Epidermal melanocyte (primary cell): ENCODE measurements at regions not wholly inside any gene's neighbourhood (a gene's known extent, or its start where the extent isn't known, plus 50 kb on each side); places are given as distances from the start of the nearest gene placed in this dataset.

ENCODE experiments used
- DNase-seq: peaks from one replicate; pipeline ENCODE4 v3.0.0; 2011; ENCODE audit warnings: low spot score; ENCODE audit not compliant: insufficient read length

DNA sequence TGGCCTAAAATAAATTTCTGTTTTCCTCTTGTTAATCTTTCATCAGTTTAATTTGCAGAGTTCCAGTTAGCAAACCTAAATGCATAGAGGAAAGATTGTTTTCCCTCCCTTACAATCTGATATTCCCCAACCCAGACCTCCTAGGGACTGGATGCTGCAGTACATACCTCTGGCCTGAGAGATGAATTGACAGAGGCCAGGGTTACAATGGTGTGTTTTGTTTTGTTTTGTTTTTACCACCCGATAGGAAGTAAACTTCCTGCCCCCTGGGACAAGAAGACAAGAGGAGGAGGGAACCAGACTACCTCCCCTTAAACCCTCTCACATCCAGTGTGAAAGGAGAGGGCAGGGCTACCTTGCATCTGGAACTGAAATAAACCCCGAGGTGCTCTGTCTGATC, 319.0 kb downstream of the LRFN2 start:
- DNase-seq: no peak

DNA sequence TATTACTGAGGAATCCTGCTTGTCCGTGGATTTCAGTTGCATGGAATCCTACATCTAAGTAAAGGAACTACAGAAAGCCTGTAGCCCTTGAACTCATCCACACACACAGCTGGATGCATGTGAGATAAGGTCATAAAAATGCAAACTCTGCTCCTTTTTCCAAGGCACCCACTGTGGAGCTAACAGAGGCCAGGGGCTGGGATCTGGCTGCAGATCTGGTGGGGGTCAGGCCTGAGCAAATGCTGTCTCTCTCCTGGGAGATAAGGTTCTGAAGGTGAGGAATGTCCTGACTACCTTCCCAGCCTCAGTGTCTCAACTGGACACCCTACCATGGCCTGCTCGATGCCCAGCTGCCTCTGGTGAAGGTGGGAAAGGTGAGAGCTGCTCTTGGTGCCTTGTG, 321.5 kb downstream of the LRFN2 start:
- DNase-seq: no peak

DNA sequence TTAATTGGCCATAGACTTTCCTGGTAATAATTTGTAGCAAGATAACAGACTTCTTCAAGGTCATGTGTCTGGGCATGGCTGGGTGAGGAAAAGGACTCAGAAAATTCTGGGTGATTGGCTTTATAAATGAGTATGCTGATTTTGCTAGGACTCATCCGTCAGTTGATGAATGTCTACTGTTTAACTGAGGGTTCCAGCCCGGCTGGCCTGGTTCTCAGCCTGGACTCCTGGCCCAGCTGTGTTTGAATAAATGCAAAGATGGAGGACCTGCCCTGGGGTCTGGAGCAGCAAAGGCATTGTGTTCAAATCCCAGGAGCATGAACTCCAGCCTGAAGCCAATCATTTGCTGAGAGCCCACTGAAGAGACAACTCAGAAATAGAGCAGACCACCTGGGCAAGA, 323.2 kb downstream of the LRFN2 start:
- DNase-seq: no peak

DNA sequence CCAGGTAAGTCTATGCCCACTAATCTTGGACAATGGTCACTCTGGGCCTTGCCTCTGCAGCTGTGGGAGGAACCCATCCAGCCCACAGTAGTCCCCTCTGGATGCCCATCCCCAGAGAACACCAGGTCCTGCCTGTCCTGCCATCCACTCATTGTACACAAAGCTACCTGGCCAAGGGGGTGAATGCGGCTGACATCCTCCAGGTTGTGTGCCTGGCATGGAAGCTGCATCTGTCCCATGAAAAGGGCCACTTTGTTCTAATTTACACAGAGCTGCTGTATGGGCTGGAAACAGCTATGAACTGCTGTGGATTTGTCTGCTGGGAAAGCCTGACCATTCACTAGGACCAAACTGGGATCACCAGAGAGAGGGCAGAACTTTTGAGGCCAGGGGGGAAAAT, 324.8 kb downstream of the LRFN2 start:
- DNase-seq: no peak

DNA sequence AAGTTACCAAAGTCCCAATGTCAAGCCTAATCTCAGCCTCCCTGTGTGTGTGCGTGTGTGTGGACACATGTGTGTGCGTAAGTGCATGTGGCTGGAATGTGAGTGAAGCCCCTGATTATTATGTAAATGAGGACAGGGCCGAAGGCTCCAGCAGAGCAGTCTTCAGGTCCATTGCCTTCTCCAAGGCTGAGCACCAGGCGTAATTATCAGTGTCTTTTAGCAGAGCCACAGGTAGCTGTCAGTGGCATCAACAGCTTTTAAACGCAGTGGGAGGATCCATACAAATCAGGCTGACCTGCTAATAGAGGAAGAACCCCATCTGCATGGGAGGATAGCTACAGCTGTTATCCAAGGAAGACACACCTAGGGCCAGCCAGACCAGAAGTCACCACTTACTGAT, 324.3 kb upstream of the MOCS1 start:
- no peak for DNase-seq

DNA sequence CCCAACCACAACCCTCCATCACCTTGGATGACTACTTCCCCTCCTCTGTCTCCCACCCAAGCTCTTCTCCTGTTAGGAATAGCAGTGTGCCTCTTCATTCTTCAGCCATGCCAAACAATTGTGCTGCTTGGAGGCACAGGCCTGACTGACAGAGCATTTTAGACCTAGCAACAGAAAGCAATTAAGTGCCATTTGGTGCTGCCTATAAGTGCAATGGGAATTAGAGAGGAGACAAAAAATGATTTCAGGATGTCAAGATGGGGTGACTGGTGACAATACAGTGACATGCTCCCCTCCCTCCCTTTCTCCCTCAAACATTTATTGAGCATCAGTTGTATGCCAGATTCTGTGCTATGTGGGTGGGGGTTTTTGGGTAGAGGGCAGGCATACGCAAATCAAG, 322.6 kb upstream of the MOCS1 start:
- DNase-seq: no peak

DNA sequence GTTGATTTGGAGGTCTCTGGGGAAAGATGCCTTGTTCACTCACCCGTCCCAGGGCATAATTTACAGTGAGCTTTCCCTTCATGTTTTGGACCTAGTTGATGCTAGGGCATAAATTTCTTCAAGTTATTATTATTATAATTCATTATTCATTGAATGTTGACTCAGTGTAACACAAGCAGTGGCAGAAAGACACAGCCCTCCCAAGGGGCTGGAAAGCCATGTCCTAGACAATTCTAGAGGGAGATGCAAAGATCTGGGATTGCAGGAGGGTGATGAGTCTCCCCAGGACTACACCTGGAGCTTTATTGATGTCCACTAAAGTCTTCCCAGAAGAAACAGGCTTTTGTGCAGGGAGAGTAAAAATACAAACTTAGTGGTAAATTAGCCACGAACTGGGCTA, 322.0 kb upstream of the MOCS1 start:
- DNase-seq: no peak

DNA sequence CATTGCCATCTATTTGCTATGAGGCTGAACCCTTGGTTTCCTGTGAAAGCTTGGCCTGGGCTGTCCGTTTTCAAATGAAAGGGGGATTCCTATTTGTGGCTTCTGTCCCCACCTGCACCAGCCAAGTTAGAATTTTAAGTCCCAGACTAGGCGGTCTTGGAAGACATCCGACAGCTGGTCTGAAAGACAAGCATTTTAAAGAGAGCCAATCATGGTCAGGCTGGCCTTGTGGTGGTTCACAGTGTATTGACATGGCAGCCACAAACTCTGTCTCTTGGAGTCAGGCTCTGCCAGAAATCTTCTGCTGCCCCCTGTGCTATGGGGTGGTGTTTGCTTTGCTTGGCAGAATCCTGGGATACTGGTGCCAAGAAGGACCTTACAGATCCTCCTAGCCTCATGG, 319.2 kb upstream of the MOCS1 start:
- DNase-seq: no peak

DNA sequence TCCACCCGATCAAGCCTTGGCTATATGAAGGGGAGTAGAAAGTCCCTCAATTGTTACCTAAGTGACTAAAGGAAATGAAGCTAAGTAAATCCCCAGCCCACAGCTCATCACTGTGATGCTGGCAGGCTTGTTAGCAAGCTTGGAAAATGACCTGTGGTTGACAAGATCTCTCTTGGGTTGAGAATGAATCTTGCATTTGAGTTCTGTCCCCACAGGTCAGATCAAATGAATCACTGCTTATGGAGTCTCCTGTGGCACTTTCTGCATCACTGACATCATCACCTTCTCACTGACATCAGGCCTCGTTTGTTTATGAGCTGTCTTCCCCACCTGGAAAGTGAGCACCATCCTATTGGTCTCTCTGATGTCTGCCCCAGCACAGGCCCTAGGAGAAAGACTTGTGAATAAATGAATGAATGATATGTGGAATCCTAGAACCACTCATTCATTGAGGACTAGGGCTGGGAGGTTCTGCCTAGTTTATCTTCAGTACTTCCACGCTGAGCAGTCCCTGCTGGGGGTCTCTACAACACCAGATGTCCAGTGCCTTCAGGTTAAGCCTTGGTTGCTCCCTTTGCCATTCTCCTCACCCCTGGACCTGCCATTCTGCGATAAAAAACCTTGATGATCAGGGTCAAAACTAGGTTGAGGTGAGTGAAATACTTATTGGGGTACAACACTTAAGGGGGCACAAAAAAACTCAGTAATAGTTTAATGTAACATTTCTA, 318.4 kb upstream of the MOCS1 start:
- DNase-seq: no peak

DNA sequence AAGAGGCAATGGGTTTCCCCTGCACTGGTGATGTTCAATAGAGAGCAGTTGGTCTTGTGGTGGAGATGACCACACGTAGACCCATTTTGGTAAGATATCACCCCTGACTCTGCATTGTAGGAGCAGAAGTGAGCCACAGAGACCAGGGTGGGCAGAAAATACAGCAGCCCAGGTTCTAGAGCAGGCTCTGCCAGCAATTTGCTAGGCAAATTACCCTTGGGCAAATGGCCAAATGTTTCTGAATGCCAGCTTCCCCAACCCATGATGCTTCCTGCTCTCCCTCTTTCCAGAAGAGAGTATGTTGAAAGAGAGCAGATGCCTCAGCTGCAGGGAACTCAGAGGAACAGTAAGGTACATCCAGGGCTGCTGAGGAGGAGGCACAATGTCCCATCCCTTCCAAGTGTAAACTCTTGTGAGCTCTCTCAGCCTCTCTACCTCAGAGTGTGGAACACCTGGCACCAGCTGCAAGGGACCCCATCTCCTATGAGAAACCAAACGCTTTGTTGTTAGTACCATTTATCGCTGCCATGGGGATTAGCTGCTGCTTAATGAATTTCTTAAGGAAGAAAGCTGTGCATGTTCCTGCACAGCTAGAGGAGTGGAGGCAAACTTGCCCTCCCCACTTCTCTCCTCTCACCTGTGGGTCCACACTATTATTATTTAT, 317.5 kb upstream of the MOCS1 start:
- no peak for DNase-seq

DNA sequence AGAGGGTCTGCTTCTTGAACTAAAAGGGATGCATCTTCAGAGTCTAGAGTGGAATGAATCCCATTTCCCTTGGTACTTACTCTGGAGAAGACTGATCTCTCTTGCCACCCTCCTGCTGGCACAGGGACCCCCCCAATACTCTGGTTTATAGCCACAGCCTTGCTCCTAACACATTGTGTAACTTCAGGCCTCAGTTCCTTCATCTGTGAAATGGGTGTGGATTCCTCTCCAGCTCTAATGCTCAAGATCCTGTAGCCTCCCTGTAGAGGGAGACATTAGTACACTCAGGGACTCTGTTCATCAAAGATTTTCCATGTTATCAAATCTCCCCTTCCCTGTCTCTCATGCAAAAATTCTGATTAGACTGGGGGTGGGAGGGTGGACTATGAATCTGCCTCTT, 315.7 kb upstream of the MOCS1 start:
- no peak for DNase-seq

DNA sequence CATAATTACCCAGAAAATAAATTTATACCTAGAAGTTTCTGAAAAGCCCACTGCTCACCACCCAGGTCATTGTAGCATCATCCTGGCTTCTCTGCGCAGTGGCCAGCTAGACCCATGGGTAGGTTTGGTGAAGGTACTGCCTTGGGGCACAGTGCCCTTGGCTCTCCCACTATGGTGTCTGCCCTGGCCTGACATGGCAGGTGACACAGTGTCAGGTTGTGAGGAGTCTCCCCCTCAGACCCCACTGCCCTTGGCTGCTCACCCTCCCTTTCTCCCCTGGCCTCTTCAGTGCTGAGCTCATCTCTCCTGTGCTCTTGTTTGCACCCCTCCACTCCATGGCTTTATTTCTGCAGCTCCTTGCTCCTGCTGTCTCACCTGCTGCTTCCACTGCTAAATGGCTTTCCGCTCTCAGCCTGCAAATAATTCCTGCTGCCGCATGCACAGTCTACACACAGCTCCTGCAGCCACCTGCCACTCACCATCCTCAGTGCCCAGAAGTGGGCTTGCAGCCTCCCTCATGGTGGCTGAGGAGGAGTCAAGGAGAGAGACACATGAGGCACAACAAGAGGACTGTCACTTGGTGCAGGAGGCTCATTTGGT, 313.4 kb upstream of the MOCS1 start:
- DNase-seq: no peak

DNA sequence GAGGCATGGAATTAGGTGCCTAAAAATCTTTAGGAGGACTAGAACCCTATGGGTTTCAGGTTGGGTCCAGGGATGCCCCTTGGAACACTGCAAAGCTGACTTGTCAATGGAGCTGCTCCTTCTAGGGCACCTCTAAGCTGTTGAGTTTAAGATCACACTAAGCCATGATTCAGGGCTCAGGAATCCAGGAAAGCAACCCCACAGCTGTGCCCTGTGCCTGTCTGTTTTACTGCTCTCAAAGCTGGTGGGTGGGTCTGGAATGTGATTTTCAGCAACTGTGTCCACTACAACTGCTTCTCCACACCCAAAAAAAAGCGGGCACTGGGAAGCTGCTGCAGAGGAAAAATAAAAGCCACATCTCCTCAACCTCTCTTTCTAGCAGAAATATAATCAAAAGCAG, 310.4 kb upstream of the MOCS1 start:
- no peak for DNase-seq

DNA sequence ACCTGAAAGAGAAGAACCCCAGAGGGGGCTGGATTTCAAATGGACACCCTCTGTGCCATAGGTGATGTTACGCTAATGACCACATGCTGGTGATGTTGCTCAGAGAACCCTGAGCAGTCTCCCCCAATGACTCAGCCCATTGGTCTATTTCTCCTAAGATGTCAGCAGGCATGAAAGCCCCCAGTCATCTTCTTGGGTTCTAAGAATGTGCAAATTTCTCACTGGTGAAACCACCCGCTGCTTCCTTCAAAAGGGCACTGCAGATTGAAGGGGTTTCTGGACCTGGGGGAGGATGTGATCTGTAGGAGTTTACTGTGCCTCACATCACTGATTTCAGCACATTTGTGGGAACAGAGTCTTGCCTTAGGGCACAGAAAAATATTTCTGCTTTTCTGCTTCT, 298.4 kb upstream of the MOCS1 start:
- no peak for DNase-seq

DNA sequence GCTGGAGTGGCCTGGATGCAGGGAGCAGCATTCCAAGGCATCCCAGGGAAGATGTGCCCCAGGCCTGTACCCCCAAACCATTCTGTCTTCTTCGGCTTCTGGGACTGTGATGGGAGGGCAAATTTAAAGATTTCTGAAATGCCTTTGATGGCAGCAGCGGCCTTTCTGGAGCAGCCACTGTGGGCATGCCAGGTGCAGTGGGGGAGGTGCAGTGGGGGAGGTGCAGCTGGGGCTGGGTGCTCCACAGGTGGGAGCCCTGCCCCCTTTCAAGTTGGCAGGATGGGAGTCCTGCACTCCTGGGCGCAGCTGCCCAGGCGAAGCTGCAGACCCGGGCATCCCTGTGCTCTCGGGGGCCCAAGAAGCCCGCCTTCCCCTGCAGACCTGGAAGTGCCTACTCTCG, 293.5 kb upstream of the MOCS1 start:
- no peak for DNase-seq

DNA sequence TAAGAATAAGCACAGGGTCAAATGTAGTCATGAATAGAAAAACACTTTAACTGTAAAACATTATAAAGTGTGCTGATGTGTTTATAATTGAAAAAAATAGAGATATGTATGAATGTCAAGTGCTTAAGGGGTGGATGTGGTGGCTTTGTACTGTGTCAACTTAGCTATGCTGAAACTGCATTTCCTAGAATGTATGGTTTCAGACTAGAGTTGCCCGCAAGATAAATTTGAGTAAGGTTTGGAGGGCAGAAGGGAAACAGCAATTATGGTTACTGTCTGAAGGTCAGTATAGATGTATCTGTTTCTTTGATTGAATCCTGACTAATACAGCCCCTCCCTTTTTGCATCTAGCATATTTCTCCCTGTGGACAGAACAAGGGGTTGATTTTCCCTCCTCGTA, 288.1 kb upstream of the MOCS1 start:
- DNase-seq: no peak

DNA sequence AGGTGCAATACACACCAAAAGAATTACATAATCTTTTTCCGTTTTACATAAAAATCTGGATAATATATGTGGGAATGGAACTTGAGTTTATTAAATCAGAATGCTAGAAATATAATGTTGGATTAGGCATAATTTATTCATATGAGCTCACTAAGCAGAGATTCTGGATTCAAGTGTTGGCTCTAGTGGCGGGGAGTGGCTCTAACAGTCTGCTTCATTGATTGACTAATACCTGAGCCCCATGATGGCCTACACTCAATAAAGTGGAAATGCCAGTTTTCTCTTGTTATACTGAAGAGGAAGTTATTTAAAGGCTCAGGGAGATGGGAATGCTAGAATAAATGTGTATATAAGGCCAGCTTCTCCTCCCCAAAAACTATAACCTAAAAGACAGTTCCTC, 285.5 kb upstream of the MOCS1 start:
- DNase-seq: no peak

DNA sequence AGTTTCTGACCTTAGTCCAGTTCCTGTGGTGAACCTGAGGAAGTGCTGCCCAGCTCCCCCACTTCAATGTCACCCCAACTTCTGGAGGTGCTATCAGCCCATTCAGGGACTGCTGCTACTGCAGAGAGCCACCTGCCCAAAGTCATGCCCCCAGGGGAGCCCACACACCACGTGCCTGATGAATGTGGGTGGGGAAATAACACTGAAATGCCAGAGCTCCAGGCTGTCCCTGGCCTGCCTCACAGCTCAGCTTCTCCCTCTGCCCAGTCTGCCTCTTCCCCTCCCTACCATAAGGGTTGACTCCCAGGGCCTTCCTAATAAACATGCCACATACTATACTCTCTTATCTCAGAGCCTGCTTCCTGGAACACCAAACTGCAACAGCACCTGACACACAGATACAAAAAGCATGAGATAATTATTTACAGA, 276.4 kb upstream of the MOCS1 start:
- DNase-seq: no peak

DNA sequence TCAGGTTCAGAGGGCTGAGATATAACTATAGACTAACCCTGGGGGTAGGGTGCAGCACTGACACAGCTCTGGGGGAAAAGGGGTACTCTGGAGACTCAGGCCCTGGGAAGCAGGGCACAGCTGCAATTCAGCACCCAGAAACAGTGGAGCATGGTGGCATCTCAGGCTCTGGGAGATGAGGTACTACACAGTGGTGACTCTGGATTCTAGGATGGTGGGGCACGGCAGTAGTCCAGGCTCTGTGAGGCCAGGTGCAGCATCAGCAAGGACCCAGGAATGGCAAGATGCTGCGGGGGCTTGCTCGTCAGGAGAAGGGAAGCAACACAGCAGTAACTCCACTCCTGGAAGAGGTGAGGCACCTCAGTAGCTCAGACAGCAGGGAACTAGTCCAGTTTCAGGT, 271.5 kb upstream of the MOCS1 start:
- no peak for DNase-seq

DNA sequence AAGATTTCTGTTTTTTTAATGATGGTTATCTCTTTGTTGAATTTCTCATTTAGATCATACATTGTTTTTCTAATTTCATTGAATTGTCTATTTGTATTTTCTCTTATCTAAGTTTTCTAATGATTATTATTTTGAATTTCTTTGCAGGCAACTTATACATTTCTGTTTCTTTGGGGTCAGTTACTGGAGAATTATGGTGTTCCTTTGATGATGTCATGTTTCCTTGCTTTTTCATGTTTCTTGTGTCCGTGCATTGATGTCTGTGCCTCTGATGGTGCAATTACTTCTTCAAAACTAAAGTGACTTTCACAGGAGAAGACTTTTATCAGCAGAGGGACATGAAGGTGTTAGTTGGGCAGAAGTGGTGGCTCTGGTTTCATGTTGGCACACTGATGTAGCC, 270.7 kb upstream of the MOCS1 start:
- no peak for DNase-seq

DNA sequence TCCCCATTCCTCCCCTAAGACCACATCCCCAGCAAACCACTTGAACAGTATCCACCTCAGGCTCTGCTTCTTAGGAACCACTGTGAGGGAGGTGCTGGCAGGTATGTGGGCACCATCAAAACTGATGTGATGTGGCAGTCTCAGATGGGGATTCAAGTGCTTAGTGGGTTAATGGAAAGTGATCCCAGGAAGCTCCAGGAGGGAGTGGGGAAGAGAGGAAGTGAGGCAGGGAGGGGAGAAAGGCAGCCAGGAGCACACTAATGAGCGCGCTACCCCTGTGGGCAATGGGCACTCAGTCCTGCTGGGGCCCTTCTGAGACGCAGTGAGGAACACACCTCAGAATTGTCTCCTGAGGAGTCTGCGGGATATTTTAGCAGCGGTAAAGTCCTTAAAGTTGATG, 263.1 kb upstream of the MOCS1 start:
- DNase-seq: no peak

DNA sequence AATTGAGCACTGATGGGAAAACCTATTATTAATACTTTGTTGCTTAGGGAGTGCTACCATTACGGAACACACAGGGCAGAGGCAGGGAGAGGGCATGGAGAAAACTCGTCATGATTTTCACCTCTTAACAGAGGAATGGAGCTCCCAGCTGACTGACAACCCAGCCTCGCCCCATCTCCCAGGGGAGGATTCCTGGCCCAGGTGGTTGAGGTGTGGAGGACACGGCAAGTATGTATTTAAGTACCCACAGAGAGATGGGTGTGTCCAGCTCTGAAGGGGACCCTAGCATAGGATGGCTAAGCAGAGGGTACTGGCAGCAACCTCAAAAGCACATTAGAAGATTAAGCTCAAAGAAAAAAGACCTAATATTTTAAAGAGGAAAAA, 261.9 kb upstream of the MOCS1 start:
- no peak for DNase-seq
